Mammary epithelial cell (primary cell): ENCODE measurements at regions not wholly inside any gene's neighbourhood (a gene's known extent, or its start where the extent isn't known, plus 50 kb on each side); places are given as distances from the start of the nearest gene placed in this dataset.

ENCODE experiments used
- CTCF ChIP-seq, 2 donors: IDR thresholded peaks in 1 of 2; conservative IDR thresholded peaks in 1 of 2; 2 replicates each; pipeline ENCODE4 v1.5.1; 2011 to 2012; ENCODE audit warnings: inconsistent platforms in 2 of 2, low read length in 2 of 2, mild to moderate bottlenecking in 2 of 2, control low read depth in 1 of 2, low read depth in 1 of 2; ENCODE audit not compliant: insufficient read depth in 1 of 2; ENCODE audit errors: extremely low read depth in 1 of 2
- EZH2 ChIP-seq: IDR thresholded peaks from 2 replicates; pipeline ENCODE4 v1.6.1; 2012; ENCODE audit warnings: low read length, inconsistent platforms, borderline replicate concordance

GRCh38 chr4:126916626-126917140, 716.1 kb upstream of the INTU start:
- TF ChIP-seq CTCF (conservative IDR thresholded peaks at IDR 0.05 in 1 of 2, IDR thresholded peaks at IDR 0.05 in 1 of 2; ENCODE audit: extremely low read depth in 1 of 2, insufficient read depth in 1 of 2, low read depth in 1 of 2, low read length in 2 of 2) (peak; percentile 1), EZH2 (no peak)
